COLO829 (cell line): ENCODE measurements at regions not wholly inside any gene's neighbourhood (a gene's known extent, or its start where the extent isn't known, plus 50 kb on each side); places are given as distances from the start of the nearest gene placed in this dataset.
"Not testable (repeated sequence)": the region's sequence is repeated elsewhere in the genome, so short reads cannot be mapped to it uniquely, and the experiment has no call there.

Experiments used
- DNase-seq: peaks from one replicate; pipeline ENCODE4 v3.0.0; 2012; ENCODE audit warnings: low spot score

DNA sequence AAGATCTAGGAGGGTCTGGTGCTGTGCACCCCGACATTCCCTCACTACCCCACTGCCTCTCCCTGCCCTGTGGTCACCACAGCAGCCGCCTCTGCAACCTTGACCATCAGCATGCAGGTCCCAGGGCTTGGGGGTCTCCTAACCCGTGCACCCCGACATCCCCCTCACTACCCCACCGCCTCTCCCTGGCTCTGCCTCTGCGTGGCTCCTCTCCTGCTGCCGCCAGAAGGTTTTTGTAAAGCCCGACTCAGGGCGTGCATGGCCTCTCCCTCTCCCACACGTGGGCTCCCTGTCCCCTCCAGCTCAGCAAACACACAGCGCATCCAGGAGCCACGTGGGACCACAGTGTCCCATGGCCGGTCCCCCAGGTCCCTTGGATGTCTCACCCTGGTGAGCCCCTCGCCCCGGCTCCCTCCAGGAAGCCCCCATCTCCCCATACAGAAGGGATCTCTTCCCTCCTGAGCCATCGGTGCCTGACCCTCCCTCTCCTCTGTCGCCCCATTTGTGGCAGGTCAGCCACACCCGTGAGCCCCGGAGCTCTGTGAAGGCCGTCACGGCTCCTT lies 112.5 kb upstream of the LPCAT1 start:
- not testable (repeated sequence) for DNase-seq

DNA sequence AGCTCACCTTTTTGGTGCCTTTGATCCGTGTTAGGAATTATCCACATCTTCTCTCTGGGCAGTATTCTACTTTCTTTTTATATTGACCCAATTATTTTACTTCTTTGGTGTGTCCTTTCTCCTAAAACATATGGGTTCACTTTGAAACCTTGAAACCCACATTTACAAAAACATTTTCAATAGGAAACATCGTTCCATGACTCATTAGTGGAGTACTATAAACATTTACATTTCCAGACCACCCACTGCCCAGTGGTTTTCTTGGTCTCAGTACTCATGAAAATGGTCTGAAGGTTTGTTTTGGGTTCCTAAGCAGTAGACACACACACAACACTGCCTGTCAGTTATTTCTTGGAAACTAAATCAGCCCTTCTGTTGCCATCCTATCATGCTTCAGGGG lies 111.7 kb upstream of the LPCAT1 start:
- not testable (repeated sequence) for DNase-seq

DNA sequence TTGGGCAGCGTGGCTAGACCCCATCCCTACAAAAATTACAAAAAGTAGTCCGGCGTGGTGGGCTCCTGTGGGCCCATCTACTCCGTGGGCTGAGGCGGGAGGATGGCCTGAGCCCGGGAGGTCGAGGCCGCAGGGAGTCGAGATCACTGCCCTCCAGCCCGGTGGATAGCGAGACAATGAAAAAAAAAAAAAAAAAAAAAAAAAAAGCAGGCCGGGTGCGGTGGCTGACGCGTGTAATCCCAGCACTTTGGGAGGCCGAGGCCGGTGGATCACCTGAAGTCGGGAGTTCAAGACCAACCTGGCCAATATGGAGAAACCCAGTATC lies 110.5 kb upstream of the LPCAT1 start:
- DNase-seq: no peak

DNA sequence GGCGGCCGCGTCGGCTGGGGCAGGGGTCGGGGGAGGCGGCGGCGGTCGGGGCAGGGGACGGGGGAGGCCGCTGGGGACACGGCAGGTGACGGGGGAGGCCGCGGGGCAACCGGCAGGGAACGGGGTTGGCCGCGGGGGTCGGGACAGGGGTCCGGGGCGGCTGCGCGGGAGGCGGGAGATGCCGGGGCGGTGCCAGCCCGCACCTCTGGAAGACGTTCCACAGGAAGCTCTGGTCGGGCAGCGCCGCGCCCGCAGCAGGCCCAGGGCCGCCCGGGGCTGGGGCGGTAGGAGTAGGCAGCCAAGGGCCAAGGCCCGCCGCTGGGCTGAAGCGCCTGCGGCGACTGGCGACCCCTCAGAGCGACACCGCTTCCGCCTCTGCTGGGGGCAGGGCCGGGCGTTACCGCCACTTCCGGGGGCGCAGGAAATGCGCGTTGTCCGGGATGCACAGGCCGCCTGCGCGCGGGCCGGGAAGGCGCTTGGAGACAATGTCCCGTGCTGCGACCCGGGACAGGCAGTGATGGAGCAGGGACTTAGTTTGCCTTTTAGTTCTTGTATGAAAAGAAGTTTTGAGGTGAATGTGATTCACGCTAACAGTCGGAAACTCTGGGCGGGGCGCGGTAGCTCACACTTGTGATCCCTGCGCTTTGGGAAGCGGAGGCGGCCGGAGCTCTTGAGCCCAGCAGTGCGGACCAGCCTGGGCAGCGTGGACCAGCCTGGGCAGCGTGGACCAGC lies 110.0 kb upstream of the LPCAT1 start:
- DNase-seq: peak; percentile 22

DNA sequence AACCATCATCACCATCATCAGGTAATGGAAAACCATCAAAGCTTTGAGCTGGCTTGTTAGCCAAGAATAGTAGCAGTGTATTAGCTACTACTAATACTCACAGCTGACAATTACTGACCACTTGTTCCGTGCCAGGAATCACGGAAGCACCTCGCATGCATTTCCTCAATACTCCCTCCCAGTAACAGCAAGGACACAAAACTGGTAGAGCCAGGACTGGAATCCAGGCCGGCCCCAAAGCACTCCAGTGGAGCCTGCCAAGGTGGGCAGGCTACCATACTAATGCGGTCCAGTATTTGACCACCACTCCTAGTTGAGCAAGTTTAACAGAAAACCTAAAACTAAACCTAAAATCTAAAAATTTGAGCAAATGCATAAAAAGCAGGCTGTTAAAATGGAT lies 107.2 kb upstream of the LPCAT1 start:
- DNase-seq: not testable (repeated sequence)

DNA sequence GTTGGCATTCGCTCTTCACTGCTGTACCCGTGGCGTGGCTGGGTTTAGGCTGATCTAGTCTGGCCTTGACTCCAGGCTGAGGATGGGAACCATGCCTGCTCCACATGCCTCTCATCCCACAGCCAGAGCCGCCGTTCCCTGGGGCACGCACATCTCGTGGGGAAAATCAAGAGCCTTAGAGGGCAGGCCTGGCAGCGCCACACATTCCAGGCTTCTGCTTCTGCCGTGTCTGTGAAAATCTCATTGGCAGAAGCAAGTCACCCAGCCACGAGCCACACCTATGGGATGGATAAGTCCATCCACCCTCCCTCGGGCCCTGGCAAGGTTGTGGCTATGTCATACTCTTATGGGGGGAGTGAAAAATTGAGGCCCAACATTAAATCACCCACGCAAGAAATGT lies 102.6 kb upstream of the LPCAT1 start:
- DNase-seq: not testable (repeated sequence)

DNA sequence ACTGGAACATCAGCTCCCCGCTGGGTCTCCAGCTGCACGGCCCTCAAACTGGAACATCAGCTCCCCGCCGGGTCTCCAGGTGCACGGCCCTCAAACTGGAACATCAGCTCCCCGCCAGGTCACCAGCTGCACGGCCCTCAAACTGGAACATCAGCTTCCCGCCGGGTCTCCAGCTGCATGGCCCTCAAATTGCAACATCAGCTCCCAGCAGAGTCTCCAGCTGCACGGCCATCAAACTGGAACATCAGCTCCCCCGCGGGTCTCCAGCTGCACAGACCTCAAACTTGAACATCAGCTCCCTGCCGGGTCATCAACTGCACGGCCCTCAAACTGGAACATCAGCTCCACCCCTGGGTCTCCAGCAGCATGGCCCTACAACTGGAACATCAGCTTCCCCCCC lies 95.8 kb upstream of the LPCAT1 start:
- not testable (repeated sequence) for DNase-seq

DNA sequence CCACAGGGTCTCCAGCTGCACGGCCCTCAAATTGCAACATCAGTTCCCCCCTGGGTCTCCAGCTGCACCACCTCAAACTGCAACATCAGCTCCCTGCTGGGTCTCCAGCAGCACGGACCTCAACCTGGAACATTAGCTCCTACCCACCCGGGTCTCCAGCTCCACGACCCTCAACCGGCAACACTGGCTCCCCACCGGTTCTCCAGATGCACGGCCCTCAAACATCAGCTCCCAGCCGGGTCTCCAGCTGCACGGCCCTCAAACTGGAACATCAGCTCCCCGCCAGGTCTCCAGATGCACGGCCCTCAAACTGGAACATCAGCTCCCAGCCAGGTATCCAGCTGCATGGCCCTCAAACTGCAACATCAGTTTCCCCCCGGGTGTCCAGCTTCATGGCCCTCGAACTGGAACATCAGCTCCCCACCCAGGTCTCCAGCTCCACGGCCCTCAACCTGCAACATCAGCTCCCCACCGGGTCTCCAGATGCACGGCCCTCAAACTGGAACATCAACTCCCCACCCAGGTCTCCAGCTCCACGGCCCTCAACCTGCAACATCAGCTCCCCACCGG lies 94.6 kb upstream of the LPCAT1 start:
- DNase-seq: not testable (repeated sequence)

DNA sequence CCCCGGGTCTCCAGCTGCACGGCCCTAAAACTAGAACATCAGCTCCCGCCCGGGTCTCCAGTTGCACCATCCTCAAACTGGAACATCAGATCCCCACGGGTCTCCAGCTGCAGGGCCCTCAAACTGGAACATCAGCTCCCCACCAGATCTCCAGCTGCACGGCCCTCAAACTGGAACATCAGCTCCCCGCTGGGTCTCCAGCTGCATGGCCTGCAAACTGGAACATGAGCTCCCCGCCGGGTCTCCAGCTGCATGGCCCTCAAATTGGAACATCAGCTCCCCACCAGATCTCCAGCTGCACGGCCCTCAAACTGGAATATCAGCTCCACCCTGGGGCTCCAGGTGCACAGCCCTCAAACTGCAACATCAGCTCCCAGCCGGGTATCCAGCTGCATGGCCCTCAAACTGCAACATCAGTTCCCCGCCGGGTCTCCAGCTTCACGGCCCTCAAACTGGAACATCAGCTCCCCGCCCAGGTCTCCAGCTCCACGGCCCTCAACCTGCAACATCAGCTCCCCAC lies 93.5 kb upstream of the LPCAT1 start:
- DNase-seq: not testable (repeated sequence)

DNA sequence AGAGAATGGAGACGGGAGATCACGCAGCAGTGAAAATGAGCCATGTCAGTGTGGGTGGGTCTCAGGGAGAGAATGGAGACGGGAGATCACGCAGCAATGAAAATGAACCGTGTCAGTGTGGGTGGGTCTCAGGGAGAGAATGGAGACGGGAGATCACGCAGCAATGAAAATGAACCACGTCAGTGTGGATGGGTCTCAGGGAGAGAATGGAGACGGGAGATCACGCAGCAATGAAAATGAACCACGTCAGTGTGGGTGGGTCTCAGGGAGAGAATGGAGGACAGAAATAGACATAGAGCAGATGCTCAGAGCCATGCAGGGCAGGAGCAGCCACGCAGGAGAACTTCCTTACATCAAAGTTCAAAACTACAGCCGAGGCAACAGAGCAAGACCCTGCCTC lies 89.8 kb upstream of the LPCAT1 start:
- DNase-seq: not testable (repeated sequence)

DNA sequence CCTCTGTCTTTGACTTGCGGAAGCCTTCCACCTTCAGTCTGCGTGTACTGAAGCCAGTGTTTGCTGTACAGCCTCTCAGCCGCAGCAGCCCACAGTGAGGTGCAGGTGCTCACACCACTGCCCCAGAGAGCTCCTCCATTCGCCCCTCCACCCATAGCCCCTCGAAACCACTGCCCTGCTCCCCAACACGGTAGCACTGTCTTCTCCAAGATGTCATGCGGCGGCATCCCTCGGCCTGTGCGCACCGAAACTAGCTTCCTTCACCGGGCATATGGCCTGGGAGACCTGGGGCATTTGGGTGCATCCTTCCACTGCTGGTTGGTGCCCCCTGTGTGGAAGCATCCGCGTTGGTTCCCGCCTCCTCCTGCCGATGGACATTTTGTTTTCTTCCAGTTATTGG lies 86.8 kb upstream of the LPCAT1 start:
- not testable (repeated sequence) for DNase-seq

DNA sequence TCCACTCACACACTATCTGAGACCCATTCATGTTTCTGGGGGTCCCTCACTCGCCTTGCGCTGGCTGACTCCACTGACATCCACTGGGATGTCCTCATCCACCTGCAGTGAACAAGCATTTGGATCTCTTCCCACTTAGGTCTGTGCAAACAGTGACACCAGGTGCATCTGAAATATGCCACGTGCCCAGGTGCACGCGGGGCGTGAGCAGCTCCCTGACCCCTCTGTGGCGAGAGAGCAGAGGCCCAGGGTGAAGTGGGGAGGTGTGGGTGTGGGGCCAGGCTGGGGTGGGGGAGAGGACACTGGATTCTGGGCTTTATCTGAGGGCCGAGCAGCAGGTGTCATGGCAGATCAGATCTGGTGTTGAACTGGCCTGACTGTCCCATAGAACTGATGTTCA lies 85.4 kb upstream of the LPCAT1 start:
- DNase-seq: not testable (repeated sequence)

DNA sequence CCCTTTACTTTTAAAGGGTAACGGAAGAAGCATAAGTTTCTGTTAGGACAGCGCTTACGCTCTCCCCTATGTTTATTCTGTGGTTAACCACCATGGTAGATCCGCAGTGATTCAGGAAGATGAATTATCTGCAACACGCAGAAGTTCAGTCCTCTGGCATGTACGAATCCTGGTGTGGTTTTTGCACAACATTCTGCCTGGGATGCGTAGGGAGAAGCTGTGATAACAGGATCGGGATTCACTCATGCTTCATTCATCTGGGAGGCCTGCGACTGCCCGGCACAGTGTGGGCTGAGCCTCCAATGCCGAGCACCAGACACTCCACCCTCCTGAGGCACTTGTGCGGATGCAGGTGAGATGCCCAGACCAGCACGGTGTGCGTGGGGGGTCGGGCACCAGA lies 84.6 kb upstream of the LPCAT1 start:
- DNase-seq: not testable (repeated sequence)

DNA sequence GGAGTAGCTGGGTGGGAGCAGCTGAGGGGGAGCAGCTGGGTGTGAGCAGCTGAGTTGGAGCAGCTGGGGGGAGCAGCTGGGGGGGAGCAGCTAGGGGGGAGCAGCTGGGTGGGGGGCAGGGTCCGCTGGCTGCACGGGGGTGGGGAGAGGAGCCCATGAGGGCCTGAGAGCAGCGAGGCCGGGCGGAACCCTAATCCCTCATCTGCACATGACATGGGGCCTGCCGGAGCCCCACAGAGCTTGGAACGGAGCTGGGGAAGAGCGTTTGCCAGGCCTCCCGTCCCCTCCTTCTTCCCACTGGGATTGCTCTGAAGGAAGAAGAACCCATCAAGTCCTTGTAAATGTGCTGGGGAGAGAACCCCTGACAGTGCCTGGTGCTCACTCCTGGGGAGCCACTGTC lies 83.2 kb upstream of the LPCAT1 start:
- not testable (repeated sequence) for DNase-seq

DNA sequence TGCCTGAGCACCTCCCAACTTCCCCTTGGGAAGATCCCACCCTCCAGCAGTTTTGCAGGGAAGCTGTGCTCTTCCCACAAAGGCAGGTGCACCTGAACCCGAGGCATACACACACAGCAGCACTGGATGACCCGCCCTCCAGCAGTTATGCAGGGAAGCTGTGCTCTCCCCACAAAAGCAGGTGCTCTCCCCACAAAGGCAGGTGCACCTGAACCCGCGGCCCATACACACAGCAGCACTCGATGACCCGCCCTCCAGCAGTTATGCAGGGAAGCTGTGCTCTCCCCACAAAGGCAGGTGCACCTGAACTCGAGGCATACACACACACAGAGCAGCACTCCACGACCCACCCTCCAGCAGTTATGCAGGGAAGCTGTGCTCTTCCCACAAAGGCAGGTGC lies 80.2 kb upstream of the LPCAT1 start:
- not testable (repeated sequence) for DNase-seq

DNA sequence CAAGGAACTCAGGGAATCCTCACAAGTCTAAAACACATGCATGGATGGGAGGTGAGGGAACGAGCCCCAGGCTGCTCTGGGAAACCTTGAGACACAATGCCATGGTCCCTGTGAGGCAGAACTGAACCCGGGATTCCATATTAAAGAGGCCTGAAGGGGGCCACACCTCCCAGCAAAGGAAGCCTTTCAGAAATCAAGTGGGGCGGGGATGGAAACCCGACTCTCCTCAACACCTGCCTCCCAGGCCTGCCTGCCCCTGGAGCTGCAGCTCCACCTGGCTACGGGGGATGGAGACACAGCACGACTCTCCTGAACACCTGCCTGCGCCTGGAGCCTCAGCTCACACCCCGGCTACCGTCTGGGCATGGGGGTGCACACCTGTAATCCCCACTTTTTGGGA lies 77.8 kb upstream of the LPCAT1 start:
- not testable (repeated sequence) for DNase-seq

DNA sequence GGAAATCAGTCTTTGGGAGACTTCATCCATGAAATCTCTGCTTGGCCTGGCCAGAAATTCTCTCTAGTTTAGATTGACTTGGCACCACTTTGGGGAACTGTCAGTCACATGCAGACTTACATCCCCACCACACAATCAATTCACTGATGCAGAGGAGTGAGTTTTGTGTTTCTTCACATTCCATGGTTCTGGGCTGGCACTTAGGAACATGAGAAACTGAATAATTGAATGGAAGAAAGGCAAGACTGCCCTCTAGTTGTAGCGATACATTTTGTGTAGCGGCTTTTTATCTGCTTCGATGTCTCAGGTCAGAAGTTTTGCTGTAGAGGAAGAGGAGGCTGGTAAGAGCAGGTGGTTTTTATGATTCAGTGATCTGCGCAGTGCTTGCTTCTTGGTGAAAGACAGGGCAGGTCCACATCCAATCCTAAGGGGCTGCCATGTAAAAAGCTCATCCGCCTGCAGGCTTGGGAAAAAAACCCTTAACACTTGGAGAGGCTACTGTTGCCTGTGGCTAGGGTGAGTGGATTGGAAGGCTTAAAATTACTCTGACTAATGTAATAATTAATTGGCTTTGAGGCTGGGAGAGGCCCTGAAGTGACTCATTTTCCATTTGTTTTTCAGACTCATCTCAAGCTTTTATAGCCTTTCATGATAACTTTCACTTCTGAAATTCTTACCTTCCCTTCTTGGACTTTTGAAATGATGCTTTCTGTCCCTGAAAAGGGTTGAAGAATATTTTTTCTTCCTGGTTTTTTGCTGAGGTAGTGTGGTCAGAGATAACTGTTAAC lies 75.4 kb upstream of the LPCAT1 start:
- not testable (repeated sequence) for DNase-seq

DNA sequence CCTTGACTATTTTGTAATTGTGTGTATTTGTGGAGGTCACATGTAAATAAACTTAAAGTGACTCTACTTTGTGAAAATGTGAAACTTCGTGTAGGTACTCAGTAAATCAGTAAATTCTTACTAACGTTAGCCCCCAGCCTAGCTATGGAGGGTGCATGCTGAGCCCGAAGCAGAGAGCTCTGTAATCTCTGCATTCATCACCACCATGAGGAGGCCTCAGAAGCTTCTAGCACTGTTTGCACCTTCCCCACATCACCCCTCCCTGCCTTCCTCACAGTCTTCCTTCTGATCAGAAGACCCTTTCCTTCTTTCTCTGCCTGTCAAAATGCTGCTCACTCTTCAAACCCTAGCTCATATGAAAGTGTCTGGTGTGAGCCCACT lies 73.3 kb upstream of the LPCAT1 start:
- DNase-seq: not testable (repeated sequence)

DNA sequence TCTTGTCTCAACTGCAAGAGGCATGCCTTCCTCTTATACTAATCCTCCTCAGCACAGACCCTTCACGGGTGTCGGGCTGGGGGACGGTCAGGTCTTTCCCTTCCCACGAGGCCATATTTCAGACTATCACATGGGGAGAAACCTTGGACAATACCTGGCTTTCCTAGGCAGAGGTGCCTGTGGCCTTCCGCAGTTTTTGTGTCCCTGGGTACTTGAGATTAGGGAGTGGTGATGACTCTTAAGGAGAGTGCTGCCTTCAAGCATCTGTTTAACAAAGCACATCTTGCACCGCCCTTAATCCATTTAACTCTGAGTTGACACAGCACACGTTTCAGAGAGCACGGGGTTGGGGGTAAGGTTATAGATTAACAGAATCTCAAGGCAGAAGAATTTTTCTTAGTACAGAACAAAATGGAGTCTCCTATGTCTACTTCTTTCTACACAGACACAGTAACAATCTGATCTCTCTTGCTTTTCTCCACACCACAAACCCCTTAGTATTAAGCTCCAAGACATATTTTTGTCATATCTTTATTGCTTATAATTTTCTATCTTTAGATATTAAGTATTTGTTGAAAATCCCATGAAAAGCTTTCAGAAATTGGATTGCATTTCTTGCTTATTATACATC lies 72.8 kb upstream of the LPCAT1 start:
- not testable (repeated sequence) for DNase-seq

DNA sequence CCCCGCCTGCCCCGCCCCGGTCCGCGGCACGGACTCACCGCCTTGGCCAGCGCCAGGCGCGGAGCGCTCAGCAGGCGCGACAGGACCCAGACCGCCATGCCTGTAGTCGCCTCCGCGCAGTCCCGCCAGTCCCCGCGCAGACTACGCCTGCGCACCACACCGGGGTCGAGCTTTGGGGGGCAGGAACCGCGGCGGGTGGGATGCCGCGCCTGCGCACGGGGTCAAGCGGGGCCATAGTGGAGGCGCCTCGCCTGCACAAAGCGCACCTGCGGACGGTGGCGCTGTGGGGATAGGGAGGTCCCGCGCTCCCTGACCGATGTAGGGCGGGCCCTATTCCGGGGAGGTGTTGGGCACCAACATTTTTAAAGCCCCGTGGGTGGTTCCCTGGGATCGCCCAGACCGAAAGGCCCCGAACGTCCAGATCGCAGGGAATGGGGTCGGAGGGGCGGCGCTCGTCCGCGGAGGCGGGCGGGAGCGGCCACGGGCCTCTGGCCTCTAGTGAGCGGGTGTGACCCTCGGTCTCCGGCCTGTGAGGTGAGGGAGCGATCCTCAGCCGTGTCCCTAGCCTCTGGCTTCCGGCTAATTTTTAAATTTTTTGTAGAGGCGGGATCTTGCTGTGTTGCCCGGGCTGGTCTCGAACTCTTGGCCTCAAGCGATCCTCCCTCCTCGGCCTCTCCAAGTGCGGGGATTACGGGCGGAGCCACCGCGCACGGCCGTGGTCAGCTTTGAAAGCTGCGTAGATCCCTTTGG lies 70.8 kb upstream of the LPCAT1 start:
- DNase-seq: no peak

DNA sequence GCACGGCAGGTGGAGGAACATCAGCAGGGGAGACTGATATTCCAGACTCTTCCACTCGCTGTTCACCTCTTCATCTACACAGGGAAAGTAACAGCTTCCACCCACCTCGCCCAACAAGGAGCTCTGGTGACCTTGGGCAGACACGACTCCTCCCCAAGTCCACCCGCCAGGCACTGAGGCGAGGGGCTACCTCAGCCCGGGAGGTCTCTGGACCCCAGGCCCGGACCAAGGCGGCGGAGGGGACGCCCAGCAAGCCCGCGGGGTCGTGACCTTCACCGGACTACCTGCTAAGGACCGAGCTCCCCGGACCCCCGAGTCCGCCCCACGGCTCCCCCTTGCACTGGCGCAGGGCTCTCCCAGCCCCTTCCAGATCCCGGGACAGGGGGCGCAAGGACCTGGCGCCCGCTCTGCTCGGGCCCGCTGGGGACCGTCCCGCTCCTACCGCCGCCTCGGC lies 70.2 kb upstream of the LPCAT1 start:
- no peak for DNase-seq
